T-cell (primary cell): ENCODE measurements at regions not wholly inside any gene's neighbourhood (a gene's known extent, or its start where the extent isn't known, plus 50 kb on each side); places are given as distances from the start of the nearest gene placed in this dataset.

Source experiments
- ATAC-seq, 4 experiments: fragments of 200-7000 bp in 3 of 4; fragments of 150-1000 bp in 1 of 4; cut with Tn5 transposase; replicated peaks in 1 of 4; 1 replicate in 3 of 4; 2 replicates in 1 of 4; pipeline ENCODE4 v1.10.0; 2021; ENCODE audit warnings: moderate library complexity in 3 of 4, mild to moderate bottlenecking in 2 of 4, moderate number of reproducible peaks in 1 of 4
- CTCF ChIA-PET, 2 donors: fragments of 300-600 bp; sonication (Branson Sonifier 250); formaldehyde crosslinking; loops; one replicate each; lab custom pipeline; 2022; ENCODE audit warnings: antibody characterized with exemption in 2 of 2; lab: Charles Lee
- POLR2A ChIA-PET, 2 donors: fragments of 300-600 bp; sonication (Branson Sonifier 250); formaldehyde crosslinking; loops; one replicate each; lab custom pipeline; 2022; ENCODE audit warnings: antibody characterized with exemption in 2 of 2; lab: Charles Lee
- DNase-seq, 35 experiments: peaks; one replicate each; pipeline versions ENCODE4 v3.0.0 to v3.0.0-alpha.2; 2013 to 2023
- H3K27ac ChIP-seq: one replicate; pipeline ENCODE4 v1.5.1; 2013; ENCODE audit warnings: low read length
- H3K27me3 ChIP-seq, 2 experiments: replicated peaks in 1 of 2; 1 replicate in 1 of 2; 2 replicates in 1 of 2; pipeline versions ENCODE4 v1.6.1 to v1.7.0; 2013; ENCODE audit warnings: low read length in 1 of 2, mixed read lengths in 1 of 2; ENCODE audit not compliant: control insufficient read depth in 2 of 2, insufficient read depth in 2 of 2; ENCODE audit errors: extremely low read depth in 1 of 2
- H3K36me3 ChIP-seq, 2 donors: 1 replicate in 1 of 2; 2 replicates in 1 of 2; pipeline versions ENCODE4 v1.6.1 to v1.7.0; 2013; ENCODE audit warnings: low read length in 1 of 2; ENCODE audit not compliant: control insufficient read depth in 2 of 2, insufficient read depth in 1 of 2; ENCODE audit errors: extremely low read depth in 1 of 2
- H3K4me1 ChIP-seq, 2 experiments: 1 replicate in 1 of 2; 2 replicates in 1 of 2; pipeline versions ENCODE4 v1.6.1 to v1.7.0; 2013; ENCODE audit warnings: low read length in 2 of 2, mixed read lengths in 1 of 2; ENCODE audit not compliant: insufficient read depth in 2 of 2, control insufficient read depth in 1 of 2; ENCODE audit errors: extremely low read depth in 1 of 2
- H3K4me3 ChIP-seq, 2 donors: 1 replicate in 1 of 2; 2 replicates in 1 of 2; pipeline versions ENCODE4 v1.5.1 to v1.7.0; 2013; ENCODE audit warnings: mild to moderate bottlenecking in 2 of 2, low read length in 1 of 2, moderate library complexity in 1 of 2; ENCODE audit not compliant: control insufficient read depth in 1 of 2; ENCODE audit errors: extremely low read depth in 1 of 2
- H3K9me3 ChIP-seq: 2 replicates; pipeline ENCODE4 v1.7.0; 2013
- H3K27ac Mint-ChIP-seq, 2 donors: one replicate each; pipeline ENCODE4 v1.8.0; 2020 to 2021; ENCODE audit warnings: mild to moderate bottlenecking in 2 of 2, mixed read lengths in 2 of 2
- H3K27me3 Mint-ChIP-seq, 2 donors: one replicate each; pipeline ENCODE4 v1.8.0; 2021 to 2022; ENCODE audit warnings: mixed read lengths in 2 of 2
- H3K36me3 Mint-ChIP-seq: one replicate; pipeline ENCODE4 v1.8.0; 2021; ENCODE audit warnings: mixed read lengths
- H3K4me1 Mint-ChIP-seq, 3 donors: one replicate each; pipeline ENCODE4 v1.8.0; 2020 to 2022; ENCODE audit warnings: mixed read lengths in 3 of 3, mild to moderate bottlenecking in 1 of 3
- H3K4me3 Mint-ChIP-seq, 3 donors: one replicate each; pipeline ENCODE4 v1.8.0; 2020 to 2022; ENCODE audit warnings: mild to moderate bottlenecking in 3 of 3, mixed read lengths in 3 of 3, moderate library complexity in 3 of 3
- H3K9me3 Mint-ChIP-seq, 3 donors: one replicate each; pipeline ENCODE4 v1.8.0; 2020 to 2022; ENCODE audit warnings: mixed read lengths in 3 of 3
- WGBS: methylation state at CpG from one replicate; pipeline ENCODE4 v1.1.5; 2013; ENCODE audit warnings: missing lambda C conversion rate; ENCODE audit not compliant: insufficient coverage; 5-methylcytosine and 5-hydroxymethylcytosine counted together

DNA sequence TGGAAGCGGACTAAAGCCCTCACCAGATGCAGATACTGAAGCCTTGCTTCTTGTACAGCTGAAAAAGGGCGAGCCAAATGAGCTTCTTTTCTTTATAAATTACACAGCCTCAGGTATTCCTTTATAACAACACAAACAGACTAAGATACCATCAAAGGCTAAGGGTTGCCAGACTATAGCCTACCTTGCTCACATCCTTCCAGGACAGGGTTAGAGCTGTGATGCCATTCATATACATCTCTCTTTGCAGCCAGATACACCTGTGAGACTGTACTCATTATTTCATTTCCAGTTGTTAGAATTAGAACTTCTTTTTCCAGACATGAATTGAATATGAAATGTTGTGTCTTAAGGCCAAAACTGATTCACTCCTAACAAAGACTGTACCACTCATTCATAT, 262.8 kb upstream of the NR2F2 start:
- Mint-ChIP-seq H3K36me3 (no peaks in the 10 kb centered on the region), H3K4me3 (no peak overlapping the region), H3K27ac (no peak overlapping the region), H3K9me3 (peaks cover 0 to 3% (median 0%) of the 10 kb centered on the region in 3 donors), H3K4me1 (no peaks in the 10 kb centered on the region), H3K27me3 (peaks cover 4 to 7% of the 10 kb centered on the region in 2 donors)
- no peaks in the 10 kb centered on the region for H3K9me3 ChIP-seq
- no peak overlapping the region for H3K4me3 ChIP-seq
- DNase-seq (no peak), ATAC-seq (no peak)
- no peaks in the 10 kb centered on the region for H3K4me1 ChIP-seq
- H3K27ac ChIP-seq = no peak overlapping the region
- 69% methylated on average over 2 of the region's 2 CpGs for WGBS
- ChIA-PET POLR2A (interaction anchor here in 1 of 2 donors (0.6 kb wide), 1 partner anchor 312 kb away, joined by 3 read pairs; no protein-coding TSS in a partner anchor), CTCF (no interaction called here)
- H3K27me3 ChIP-seq = no peaks in the 10 kb centered on the region
- no peaks in the 10 kb centered on the region for H3K36me3 ChIP-seq

DNA sequence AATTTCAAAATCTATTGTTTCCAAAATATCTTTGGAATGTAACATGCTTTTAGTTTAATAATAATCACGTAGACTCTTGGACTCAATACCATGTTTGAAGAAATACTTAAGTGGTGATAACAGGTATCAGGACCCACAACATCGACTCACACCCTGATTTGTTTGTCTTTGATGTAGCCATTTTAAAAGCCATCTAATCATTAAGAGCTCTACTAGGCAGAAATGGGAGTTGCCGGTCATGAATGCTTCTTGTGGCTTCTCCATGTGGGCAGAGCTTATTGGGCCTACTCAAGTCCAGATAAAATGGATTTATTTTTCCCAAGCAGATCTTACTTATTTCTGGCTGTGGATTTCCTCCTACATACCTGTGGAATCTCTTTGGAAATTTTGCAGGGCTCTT, 261.6 kb upstream of the NR2F2 start:
- DNase-seq (no peak), ATAC-seq (no peak)
- Mint-ChIP-seq H3K9me3 (peaks cover 0 to 3% (median 0%) of the 10 kb centered on the region in 3 donors), H3K4me1 (no peaks in the 10 kb centered on the region), H3K27me3 (peaks cover 4% of the 10 kb centered on the region in 2 donors), H3K4me3 (no peak overlapping the region), H3K36me3 (no peaks in the 10 kb centered on the region), H3K27ac (no peak overlapping the region)
- no peak overlapping the region for H3K27ac ChIP-seq
- H3K36me3 ChIP-seq = no peaks in the 10 kb centered on the region
- H3K27me3 ChIP-seq = no peaks in the 10 kb centered on the region
- WGBS = no CpG with 5 or more reads among the region's 3 CpGs
- H3K4me3 ChIP-seq = no peak overlapping the region
- POLR2A ChIA-PET = no interaction called here
- no peaks in the 10 kb centered on the region for H3K9me3 ChIP-seq
- H3K4me1 ChIP-seq = no peaks in the 10 kb centered on the region
- CTCF ChIA-PET = no interaction called here

DNA sequence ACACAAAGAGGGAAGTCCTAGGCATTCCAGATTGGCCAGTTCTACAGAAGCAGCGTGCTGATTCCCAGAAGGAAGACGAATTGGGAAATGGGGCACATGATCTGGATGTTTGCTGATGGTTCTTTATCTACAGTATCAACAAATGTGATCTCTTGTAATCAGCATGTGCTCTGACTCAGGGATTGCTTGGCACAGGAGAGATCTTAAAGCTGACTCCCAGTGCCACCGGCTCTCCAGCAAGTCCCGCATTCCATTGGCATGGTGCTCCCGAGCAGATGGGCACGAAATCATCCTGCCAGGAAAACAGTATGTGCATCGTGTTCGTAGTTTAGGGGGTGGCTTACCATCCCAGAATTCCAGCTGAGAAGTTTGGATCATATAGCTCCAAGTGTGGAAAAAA, 259.9 kb upstream of the NR2F2 start:
- Mint-ChIP-seq H3K4me3 (no peak overlapping the region), H3K27ac (no peak overlapping the region), H3K9me3 (peaks cover 0 to 3% (median 0%) of the 10 kb centered on the region in 3 donors), H3K27me3 (peaks cover 4% of the 10 kb centered on the region in 2 donors), H3K4me1 (no peaks in the 10 kb centered on the region), H3K36me3 (no peaks in the 10 kb centered on the region)
- peaks cover 0 to 2% of the 10 kb centered on the region in 2 experiments for H3K27me3 ChIP-seq
- H3K4me3 ChIP-seq = no peak overlapping the region
- no peak overlapping the region for H3K27ac ChIP-seq
- ATAC-seq = no peak
- H3K36me3 ChIP-seq = no peaks in the 10 kb centered on the region
- no peak for DNase-seq
- no peaks in the 10 kb centered on the region for H3K4me1 ChIP-seq
- no peaks in the 10 kb centered on the region for H3K9me3 ChIP-seq
- ChIA-PET CTCF (interaction anchor here in 1 of 2 donors (0.5 kb wide), 1 partner anchor 86 kb away, joined by 3 read pairs; no protein-coding TSS in a partner anchor), POLR2A (no interaction called here)
- WGBS = 65% methylated on average over 4 of the region's 8 CpGs

DNA sequence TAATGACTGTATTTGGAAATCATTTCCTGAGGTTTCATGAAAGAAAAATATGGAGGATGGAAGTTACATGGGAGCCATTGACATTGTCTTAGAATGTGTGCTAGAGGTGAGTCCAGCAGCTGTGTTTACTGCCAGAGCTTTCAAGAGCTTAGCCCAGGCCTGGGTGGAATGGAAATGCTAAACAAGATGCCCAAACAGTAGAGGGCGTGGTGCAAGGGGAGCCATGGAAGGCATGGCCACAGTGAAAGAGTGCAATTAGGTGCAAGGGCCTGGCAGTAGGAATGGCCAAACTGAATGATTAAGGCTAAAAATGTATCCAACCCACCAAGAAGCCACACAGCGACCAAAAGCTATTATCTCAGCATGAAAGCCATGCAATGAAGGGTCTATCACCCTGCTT, 257.7 kb upstream of the NR2F2 start:
- POLR2A ChIA-PET = no interaction called here
- Mint-ChIP-seq H3K9me3 (peaks cover 0 to 3% (median 0%) of the 10 kb centered on the region in 3 donors), H3K4me3 (no peak overlapping the region), H3K4me1 (no peaks in the 10 kb centered on the region), H3K36me3 (no peaks in the 10 kb centered on the region), H3K27ac (no peak overlapping the region), H3K27me3 (peaks cover 2 to 4% of the 10 kb centered on the region in 2 donors)
- no peak overlapping the region for H3K4me3 ChIP-seq
- H3K27me3 ChIP-seq = peaks cover 0 to 5% of the 10 kb centered on the region in 2 experiments
- H3K9me3 ChIP-seq = no peaks in the 10 kb centered on the region
- CTCF ChIA-PET = no interaction called here
- no peaks in the 10 kb centered on the region for H3K36me3 ChIP-seq
- ATAC-seq = no peak
- no peaks in the 10 kb centered on the region for H3K4me1 ChIP-seq
- 80% methylated on average over 1 of the region's 2 CpGs for WGBS
- DNase-seq = no peak
- H3K27ac ChIP-seq = no peak overlapping the region

DNA sequence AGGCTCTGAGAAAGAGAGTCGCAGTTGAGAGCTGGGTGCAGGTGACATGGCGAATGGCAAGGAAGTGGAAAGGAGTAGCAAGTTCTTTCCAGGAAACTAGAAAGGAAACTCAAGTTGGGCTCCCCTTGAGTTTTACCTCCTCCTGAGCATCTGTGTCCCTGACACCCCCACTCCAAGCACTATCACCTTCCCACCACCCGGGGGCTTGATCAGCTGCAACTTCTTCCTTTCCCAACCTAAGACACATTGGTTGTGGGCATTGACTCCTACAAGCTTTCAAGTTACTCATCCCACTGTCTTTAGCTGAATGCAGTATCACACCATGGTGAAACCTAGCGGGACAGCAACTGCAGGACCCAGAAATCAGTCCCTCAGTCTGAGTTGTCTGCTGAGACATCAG, 256.6 kb upstream of the NR2F2 start:
- CTCF ChIA-PET = no interaction called here

DNA sequence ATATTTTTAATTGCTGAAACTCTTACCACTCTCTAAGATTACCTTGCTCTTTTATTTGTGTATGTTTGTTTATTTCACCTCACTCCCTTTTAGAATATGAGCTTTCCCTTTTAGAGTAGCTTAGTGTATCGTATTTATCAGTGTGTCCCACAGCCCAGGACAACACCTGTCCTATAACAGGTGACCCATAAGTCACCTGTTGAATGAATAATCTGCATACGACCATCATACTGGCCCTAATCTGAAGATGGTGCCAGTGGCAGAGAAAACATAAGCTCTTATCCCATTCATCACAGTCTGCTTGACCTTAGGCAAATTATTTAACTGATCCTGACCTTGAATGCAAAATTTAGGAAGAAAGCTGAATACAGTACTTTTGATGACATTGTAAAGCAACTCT, 254.6 kb upstream of the NR2F2 start:
- no peaks in the 10 kb centered on the region for H3K36me3 Mint-ChIP-seq
- ATAC-seq = no peak

More for the DNA sequence above, 256.6 kb upstream of the NR2F2 start:
- 100% methylated on average over 1 of the region's 4 CpGs for WGBS
- peaks cover 2 to 4% of the 10 kb centered on the region in 2 donors for H3K27me3 Mint-ChIP-seq
- ATAC-seq (no peak), DNase-seq (no peak)
- H3K36me3 Mint-ChIP-seq = no peaks in the 10 kb centered on the region
- no peak overlapping the region for H3K27ac Mint-ChIP-seq
- Histone ChIP-seq H3K36me3 (no peaks in the 10 kb centered on the region), H3K27ac (no peak overlapping the region), H3K27me3 (peaks cover 0 to 5% of the 10 kb centered on the region in 2 experiments), H3K4me3 (no peak overlapping the region), H3K9me3 (no peaks in the 10 kb centered on the region), H3K4me1 (no peaks in the 10 kb centered on the region)
- peaks cover 0 to 3% (median 0%) of the 10 kb centered on the region in 3 donors for H3K9me3 Mint-ChIP-seq
- POLR2A ChIA-PET = no interaction called here
- H3K4me3 Mint-ChIP-seq = no peak overlapping the region
- no peaks in the 10 kb centered on the region for H3K4me1 Mint-ChIP-seq

DNA sequence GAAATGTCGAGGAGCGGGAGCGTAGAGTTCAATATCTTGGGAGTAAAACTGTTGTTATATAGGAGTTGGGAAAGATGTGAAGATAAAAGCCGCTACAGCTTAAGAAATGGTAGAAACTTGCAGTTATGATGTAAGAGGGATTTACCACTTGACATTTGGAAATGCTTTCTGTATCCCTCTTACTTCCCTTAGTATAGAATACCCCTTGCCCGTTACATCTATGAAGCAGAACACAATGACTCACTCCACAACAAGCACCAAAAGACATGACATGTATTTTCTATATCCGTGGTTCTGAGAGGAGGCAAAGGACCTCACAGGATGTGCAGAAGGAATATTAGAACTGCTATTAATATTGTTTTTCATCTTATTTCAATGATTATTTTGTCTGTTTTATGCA, 254.2 kb upstream of the NR2F2 start:
- ATAC-seq (no peak), DNase-seq (no peak)
- H3K9me3 ChIP-seq = no peaks in the 10 kb centered on the region
- no peak overlapping the region for H3K4me3 Mint-ChIP-seq
- no peaks in the 10 kb centered on the region for H3K36me3 ChIP-seq
- H3K36me3 Mint-ChIP-seq = no peaks in the 10 kb centered on the region
- ChIA-PET CTCF (no interaction called here), POLR2A (no interaction called here)
- no peak overlapping the region for H3K27ac Mint-ChIP-seq
- H3K27me3 Mint-ChIP-seq = peaks cover 2 to 7% of the 10 kb centered on the region in 2 donors
- no peak overlapping the region for H3K27ac ChIP-seq
- H3K4me1 ChIP-seq = no peaks in the 10 kb centered on the region
- H3K4me1 Mint-ChIP-seq = no peaks in the 10 kb centered on the region
- WGBS = 100% methylated on average over 3 of the region's 6 CpGs
- peaks cover 0 to 5% of the 10 kb centered on the region in 2 experiments for H3K27me3 ChIP-seq
- H3K4me3 ChIP-seq = no peak overlapping the region
- H3K9me3 Mint-ChIP-seq = peaks cover 0 to 3% (median 0%) of the 10 kb centered on the region in 3 donors

More for the DNA sequence above, 254.6 kb upstream of the NR2F2 start:
- Histone ChIP-seq H3K4me3 (no peak overlapping the region), H3K36me3 (no peaks in the 10 kb centered on the region), H3K27me3 (peaks cover 0 to 5% of the 10 kb centered on the region in 2 experiments), H3K4me1 (no peaks in the 10 kb centered on the region), H3K27ac (no peak overlapping the region), H3K9me3 (no peaks in the 10 kb centered on the region)
- DNase-seq = no peak
- Mint-ChIP-seq H3K27me3 (peaks cover 2 to 7% of the 10 kb centered on the region in 2 donors), H3K9me3 (peaks cover 0 to 3% (median 0%) of the 10 kb centered on the region in 3 donors), H3K27ac (no peak overlapping the region), H3K4me3 (no peak overlapping the region), H3K4me1 (no peaks in the 10 kb centered on the region)
- WGBS = no CpG with 5 or more reads among the region's 2 CpGs
- POLR2A ChIA-PET = no interaction called here
- CTCF ChIA-PET = no interaction called here
